ENCODE measurements at regions not wholly inside any gene's neighbourhood (a gene's known extent, or its start where the extent isn't known, plus 50 kb on each side); places are given as distances from the start of the nearest gene placed in this dataset.

DNA sequence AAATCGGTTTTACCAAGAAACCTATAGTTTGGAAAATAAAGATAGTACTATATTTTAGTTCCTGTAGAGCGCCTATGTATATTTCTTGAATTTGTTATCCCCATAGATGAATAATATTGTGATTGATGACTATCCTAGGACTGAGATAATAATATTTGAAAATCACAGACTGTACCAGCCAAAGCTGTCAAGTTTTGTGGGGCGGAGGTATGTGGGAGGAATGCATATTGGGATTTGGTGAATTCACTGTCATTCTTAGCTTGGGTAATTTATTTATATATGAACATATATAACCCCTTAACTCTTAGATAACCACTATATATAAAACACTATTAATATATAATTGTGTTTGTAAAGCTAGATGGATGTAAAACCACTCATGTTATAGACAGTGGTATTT lies 205.5 kb upstream of the ARSJ start:
- TF ChIP-seq, protein P1, sequence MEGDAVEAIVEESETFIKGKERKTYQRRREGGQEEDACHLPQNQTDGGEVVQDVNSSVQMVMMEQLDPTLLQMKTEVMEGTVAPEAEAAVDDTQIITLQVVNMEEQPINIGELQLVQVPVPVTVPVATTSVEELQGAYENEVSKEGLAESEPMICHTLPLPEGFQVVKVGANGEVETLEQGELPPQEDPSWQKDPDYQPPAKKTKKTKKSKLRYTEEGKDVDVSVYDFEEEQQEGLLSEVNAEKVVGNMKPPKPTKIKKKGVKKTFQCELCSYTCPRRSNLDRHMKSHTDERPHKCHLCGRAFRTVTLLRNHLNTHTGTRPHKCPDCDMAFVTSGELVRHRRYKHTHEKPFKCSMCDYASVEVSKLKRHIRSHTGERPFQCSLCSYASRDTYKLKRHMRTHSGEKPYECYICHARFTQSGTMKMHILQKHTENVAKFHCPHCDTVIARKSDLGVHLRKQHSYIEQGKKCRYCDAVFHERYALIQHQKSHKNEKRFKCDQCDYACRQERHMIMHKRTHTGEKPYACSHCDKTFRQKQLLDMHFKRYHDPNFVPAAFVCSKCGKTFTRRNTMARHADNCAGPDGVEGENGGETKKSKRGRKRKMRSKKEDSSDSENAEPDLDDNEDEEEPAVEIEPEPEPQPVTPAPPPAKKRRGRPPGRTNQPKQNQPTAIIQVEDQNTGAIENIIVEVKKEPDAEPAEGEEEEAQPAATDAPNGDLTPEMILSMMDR (IDR thresholded peaks at IDR 0.05): no peak
- TF ChIP-seq POLR2A (IDR thresholded peaks at IDR 0.05): no peak
- no peak for TF ChIP-seq EP300 (IDR thresholded peaks at IDR 0.05)

Data from ovary (tissue), 3 donors.